22Rv1 (cell line): ENCODE measurements at regions not wholly inside any gene's neighbourhood (a gene's known extent, or its start where the extent isn't known, plus 50 kb on each side); places are given as distances from the start of the nearest gene placed in this dataset.

Experiments used
- H3K27ac ChIP-seq: fragments of 450-650 bp; 2 replicates; pipeline ENCODE4 v1.5.1; 2017
- ZFX ChIP-seq: fragments of 450-650 bp; IDR thresholded peaks from 2 replicates; pipeline ENCODE4 v1.6.1; 2017; ENCODE audit warnings: antibody characterized with exemption, borderline replicate concordance
- TF ChIP-seq, protein P1 (sequence below): fragments of 450-650 bp; IDR thresholded peaks from 2 replicates; pipeline ENCODE4 v1.5.1; 2017; ENCODE audit warnings: mild to moderate bottlenecking

DNA sequence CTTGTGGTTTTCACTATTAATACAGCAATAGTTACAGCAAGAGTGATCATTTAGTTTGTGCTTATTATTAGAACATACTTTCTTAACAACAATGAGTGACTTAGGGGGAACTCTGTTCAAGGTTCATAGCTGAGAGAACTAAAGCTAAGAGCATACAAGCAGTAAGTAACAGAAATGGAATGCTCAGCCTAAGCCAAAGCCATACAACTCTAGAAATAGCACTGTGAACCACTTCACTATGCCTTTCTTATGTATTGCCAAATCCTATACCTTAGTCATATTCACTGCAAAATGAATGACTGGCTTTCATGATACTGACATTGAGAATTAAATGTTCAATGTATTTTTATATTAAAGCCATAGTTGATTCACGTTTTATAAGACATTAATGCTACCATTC is 599.7 kb upstream of the SLITRK1 start:
- no peak for TF ChIP-seq ZFX
- TF ChIP-seq, protein P1, sequence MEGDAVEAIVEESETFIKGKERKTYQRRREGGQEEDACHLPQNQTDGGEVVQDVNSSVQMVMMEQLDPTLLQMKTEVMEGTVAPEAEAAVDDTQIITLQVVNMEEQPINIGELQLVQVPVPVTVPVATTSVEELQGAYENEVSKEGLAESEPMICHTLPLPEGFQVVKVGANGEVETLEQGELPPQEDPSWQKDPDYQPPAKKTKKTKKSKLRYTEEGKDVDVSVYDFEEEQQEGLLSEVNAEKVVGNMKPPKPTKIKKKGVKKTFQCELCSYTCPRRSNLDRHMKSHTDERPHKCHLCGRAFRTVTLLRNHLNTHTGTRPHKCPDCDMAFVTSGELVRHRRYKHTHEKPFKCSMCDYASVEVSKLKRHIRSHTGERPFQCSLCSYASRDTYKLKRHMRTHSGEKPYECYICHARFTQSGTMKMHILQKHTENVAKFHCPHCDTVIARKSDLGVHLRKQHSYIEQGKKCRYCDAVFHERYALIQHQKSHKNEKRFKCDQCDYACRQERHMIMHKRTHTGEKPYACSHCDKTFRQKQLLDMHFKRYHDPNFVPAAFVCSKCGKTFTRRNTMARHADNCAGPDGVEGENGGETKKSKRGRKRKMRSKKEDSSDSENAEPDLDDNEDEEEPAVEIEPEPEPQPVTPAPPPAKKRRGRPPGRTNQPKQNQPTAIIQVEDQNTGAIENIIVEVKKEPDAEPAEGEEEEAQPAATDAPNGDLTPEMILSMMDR, result no peak
- H3K27ac ChIP-seq, result no peak overlapping the region

DNA sequence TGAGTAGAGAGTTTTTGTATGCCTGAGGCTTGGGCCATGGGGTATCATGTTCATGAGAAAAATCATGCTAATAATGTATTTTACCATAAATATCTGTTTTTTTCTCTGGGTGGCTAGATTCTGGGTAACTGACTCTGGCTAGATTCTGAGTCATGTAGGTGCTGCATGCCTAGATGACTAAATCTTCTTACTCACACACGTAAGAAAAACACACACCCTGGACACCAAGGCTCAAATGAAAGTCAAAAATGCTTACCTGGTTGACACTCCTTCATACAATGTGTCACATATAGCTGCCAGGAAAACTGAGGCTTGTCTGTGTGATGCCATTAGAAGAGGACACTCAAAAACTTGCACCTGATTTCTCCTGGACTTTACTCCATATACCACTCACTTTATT is 597.4 kb upstream of the SLITRK1 start:
- TF ChIP-seq, protein P1, result no peak
- TF ChIP-seq ZFX, result no peak

DNA sequence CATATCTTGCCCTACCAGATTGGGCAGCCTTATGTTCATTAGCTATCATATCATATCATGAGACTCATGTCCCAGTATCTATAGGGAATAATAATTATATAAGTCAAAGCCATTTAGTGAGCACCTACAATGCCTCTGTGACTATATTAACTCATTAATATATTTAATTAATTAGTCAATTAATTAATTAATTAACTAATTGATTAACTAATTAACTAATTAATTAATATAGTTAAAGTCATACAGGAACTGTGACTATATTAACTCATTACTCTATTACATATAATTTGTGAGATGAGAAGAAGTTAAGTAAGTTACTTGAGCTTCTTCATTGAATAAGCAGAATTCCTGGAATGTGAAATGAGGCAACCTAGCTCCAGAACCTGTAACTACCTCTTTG is 588.3 kb upstream of the SLITRK1 start:
- H3K27ac ChIP-seq, result no peak overlapping the region
- TF ChIP-seq ZFX, result no peak
- TF ChIP-seq, protein P1, result no peak

More for the DNA sequence above, 597.4 kb upstream of the SLITRK1 start:
- H3K27ac ChIP-seq, result no peak overlapping the region

DNA sequence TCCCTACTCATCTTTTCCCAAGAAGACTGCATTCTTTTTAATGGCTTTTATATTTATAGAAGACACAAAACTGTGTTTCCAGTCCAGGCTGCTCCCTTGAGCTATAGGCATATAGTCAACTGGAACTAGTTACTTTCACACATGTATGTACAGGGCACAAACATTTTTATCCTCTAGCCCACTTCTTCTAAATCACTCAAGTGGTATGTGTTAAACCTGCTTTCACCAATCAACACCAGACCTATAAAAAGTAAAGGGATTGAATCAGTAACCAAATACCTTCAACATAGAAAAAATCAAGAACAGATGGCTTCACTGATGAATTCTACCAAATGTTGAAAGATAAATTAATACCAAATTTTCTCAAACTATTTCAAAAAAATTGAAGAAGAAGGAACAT is 584.2 kb upstream of the SLITRK1 start:
- TF ChIP-seq, protein P1, result no peak
- TF ChIP-seq ZFX, result no peak
- H3K27ac ChIP-seq, result no peak overlapping the region

DNA sequence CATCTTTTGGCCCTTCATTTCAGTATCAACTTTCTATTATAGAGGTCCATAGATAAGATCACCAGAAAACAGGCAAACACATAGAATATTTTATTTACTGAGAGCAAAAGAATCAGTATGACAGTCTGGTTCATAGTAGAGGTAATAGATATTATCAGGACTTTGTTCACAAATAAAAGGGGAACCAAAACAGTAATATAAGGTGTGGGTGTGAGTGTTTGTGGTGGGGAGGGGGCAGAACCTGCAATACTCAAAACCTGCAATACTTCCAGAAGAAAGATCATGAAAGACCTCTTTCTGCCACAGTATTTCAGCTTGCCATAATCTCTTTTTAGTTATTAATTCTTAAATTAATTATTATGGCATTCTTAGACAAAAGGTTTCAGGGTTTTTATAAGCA is 578.7 kb upstream of the SLITRK1 start:
- H3K27ac ChIP-seq, result no peak overlapping the region
- no peak for TF ChIP-seq ZFX
- TF ChIP-seq, protein P1, result no peak

DNA sequence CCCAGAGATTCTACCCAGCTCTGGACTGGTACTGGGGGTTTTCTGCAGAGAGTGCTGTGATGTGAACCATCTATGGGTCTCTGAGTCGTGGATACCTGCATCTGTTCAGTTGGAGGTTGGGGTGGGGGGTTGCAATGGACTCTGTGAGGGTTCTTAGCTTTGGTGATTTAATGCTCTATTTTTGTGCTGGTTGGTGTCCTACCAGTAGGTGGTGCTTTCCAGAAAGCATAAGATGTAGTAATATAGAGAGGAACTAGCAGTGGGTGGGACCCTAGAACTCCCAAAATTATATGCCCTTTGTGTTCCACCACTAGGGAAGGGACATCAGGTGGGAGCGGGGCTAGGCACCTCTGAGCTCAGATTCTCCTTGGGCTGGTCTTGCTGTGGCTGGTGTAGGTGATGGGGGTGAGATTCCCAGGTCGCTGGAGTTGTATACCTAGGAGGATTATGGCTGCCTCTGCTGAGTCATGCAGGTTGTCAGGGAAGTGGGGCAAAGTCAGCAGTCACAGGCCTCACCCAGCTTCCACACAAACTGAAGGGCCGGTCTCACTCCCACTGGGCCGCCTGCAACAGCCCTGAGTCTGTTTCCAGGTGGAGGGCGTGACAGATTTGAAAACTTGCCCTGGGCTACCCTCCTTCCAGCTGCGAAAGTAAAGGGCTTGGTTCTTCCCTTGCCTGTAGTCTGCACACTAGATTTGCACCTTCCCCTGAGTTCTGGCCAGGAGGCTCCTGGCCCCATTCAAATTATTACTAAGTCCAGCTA is 573.0 kb upstream of the SLITRK1 start:
- no peak for TF ChIP-seq ZFX
- TF ChIP-seq, protein P1, result peak; percentile 35
- no peak overlapping the region for H3K27ac ChIP-seq

DNA sequence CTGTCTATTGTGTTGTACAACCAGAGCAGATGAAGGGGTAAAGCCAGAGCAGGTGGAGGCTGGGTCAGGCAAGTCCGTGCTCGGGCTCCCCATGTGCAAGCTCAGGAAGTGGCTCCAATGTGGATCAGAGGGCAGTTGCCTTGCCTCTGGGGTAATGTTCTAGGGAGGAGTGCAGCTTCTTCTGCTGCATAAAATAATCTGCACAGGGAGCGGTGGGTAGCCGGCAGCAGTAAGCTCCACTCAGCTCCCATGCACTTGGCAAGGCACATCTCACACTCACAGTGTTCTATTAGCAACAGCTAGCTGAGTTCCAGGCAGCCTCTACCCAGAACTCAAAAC is 565.3 kb upstream of the SLITRK1 start:
- no peak overlapping the region for H3K27ac ChIP-seq
- TF ChIP-seq, protein P1, result no peak
- TF ChIP-seq ZFX, result no peak
